HepG2 (cell line): ENCODE measurements at regions not wholly inside any gene's neighbourhood (a gene's known extent, or its start where the extent isn't known, plus 50 kb on each side); places are given as distances from the start of the nearest gene placed in this dataset.

ENCODE experiments used
- ATAC-seq: fragments of 200-7000 bp; cut with Tn5 transposase; 3 replicates; pipeline ENCODE4 v1.9.1; 2020; ENCODE audit warnings: mild to moderate bottlenecking, moderate library complexity
- BruUV-seq: library from RNA; stranded (reverse); fragments of 400-500 nt; replicated peaks from 2 replicates; lab custom pipeline; 2021; lab: Mats Ljungman, UMichigan
- CTCF ChIA-PET: fragments of 300-600 bp; formaldehyde crosslinking; extraction: SDS; loops from one replicate; lab custom pipeline; 2021; ENCODE audit warnings: low total read pairs, inconsistent platforms, low intra/inter-chr PET ratio; lab: Yijun Ruan, JAX
- POLR2A ChIA-PET: fragments of 350-600 bp; sonication (Branson Sonifier 250); formaldehyde crosslinking; loops from one replicate; lab custom pipeline; 2020; ENCODE audit warnings: antibody characterized with exemption, inconsistent platforms; lab: Yijun Ruan, JAX
- DNase-seq: peaks from one replicate; pipeline ENCODE4 v3.0.0-alpha.2; 2015; ENCODE audit warnings: low spot score
- FAIRE-seq: peaks from 3 replicates; lab custom pipeline; 2011; peaks lifted over from hg19 to GRCh38; lab: Jason Lieb, UNC
- H2AFZ ChIP-seq: one replicate; pipeline ENCODE4 v1.6.1; 2011; ENCODE audit warnings: low read length, inconsistent platforms
- H3K27ac ChIP-seq: fragments of 300-600 bp; 3 replicates; pipeline ENCODE4 v1.8.0; 2011; ENCODE audit warnings: mixed run types, mild to moderate bottlenecking, mixed read lengths, low read length, inconsistent platforms; ENCODE audit not compliant: insufficient read depth; ENCODE audit errors: extremely low read length
- H3K27me3 ChIP-seq, 2 experiments: fragments of 200-600 bp in 1 of 2; 2 replicates in 1 of 2; 3 replicates in 1 of 2; pipeline versions ENCODE4 v1.6.0 to v1.8.0; 2011; ENCODE audit warnings: low read length in 2 of 2, mild to moderate bottlenecking in 2 of 2, moderate library complexity in 2 of 2, inconsistent platforms in 1 of 2; ENCODE audit not compliant: insufficient read depth in 2 of 2, control insufficient read depth in 1 of 2
- H3K36me3 ChIP-seq, 2 experiments: fragments of 200-600 bp in 1 of 2; replicated peaks in 1 of 2; 2 replicates in 1 of 2; 3 replicates in 1 of 2; pipeline versions ENCODE4 v1.5.1 to v1.8.0; 2011; ENCODE audit warnings: low read length in 2 of 2, inconsistent platforms in 1 of 2; ENCODE audit not compliant: insufficient read depth in 2 of 2, control insufficient read depth in 1 of 2
- H3K4me1 ChIP-seq: 2 replicates; pipeline ENCODE4 v1.5.1; 2012; ENCODE audit warnings: low read length, inconsistent platforms; ENCODE audit not compliant: insufficient read depth
- H3K4me2 ChIP-seq: 2 replicates; pipeline ENCODE4 v1.6.0; 2011; ENCODE audit warnings: low read depth, low read length, inconsistent platforms
- H3K4me3 ChIP-seq, 3 experiments: fragments of 200-600 bp in 1 of 3; sonication (generic), shearing (Covaris generic) in 1 of 3; replicated peaks in 1 of 3; 2 replicates each; pipeline ENCODE4 v1.5.1; 2011 to 2016; ENCODE audit warnings: low read length in 3 of 3, inconsistent platforms in 2 of 3, low read depth in 2 of 3, mild to moderate bottlenecking in 2 of 3, control low read depth in 1 of 3, mixed read lengths in 1 of 3; ENCODE audit not compliant: insufficient read depth in 1 of 3
- H3K79me2 ChIP-seq: one replicate; pipeline ENCODE4 v1.6.1; 2011; ENCODE audit warnings: low read length, inconsistent platforms; ENCODE audit not compliant: insufficient read depth
- H3K9ac ChIP-seq: 2 replicates; pipeline ENCODE4 v1.6.0; 2011; ENCODE audit warnings: mild to moderate bottlenecking, low read depth, low read length, inconsistent platforms; ENCODE audit not compliant: insufficient read depth
- H3K9me3 ChIP-seq: 2 replicates; pipeline ENCODE4 v1.5.1; 2012; ENCODE audit warnings: mild to moderate bottlenecking, low read length
- H4K20me1 ChIP-seq: 2 replicates; pipeline ENCODE4 v1.6.0; 2011; ENCODE audit warnings: inconsistent platforms, mild to moderate bottlenecking, low read length, moderate library complexity; ENCODE audit not compliant: insufficient read depth
- GABPB1 ChIP-seq: IDR thresholded peaks from 2 replicates; pipeline ENCODE4 v1.6.1; 2016; ENCODE audit warnings: mild to moderate bottlenecking, missing genetic modification reagents, moderate library complexity, missing compliant biosample characterization
- HOXA7 ChIP-seq: sonication (generic); formaldehyde crosslinking; IDR thresholded peaks from 2 replicates; pipeline ENCODE4 v1.8.1; 2022; ENCODE audit warnings: mild to moderate bottlenecking, missing genetic modification reagents, moderate library complexity
- NBN ChIP-seq: fragments of 450-650 bp; conservative IDR thresholded peaks from 2 replicates; pipeline ENCODE4 v1.6.1; 2017
- NR2C2 ChIP-seq: sonication (generic); formaldehyde crosslinking; IDR thresholded peaks from 2 replicates; pipeline ENCODE4 v1.4.0; 2020; ENCODE audit warnings: missing genetic modification reagents, mild to moderate bottlenecking, moderate library complexity, borderline replicate concordance
- SRSF9 ChIP-seq: fragments of 200-400 bp; formaldehyde crosslinking; IDR thresholded peaks from 2 replicates; pipeline ENCODE4 v1.6.1; 2018; ENCODE audit warnings: borderline replicate concordance, mild to moderate bottlenecking, low read depth, low read length; ENCODE audit not compliant: insufficient read depth, poor library complexity, severe bottlenecking
- ZFP36L1 ChIP-seq: sonication (generic); formaldehyde crosslinking; IDR thresholded peaks from 2 replicates; pipeline ENCODE4 v1.8.0; 2022; ENCODE audit warnings: mild to moderate bottlenecking, missing genetic modification reagents, moderate library complexity
- ZNF749 ChIP-seq: sonication (generic); formaldehyde crosslinking; IDR thresholded peaks from 2 replicates; pipeline ENCODE4 v1.8.0; 2022; ENCODE audit warnings: mild to moderate bottlenecking, missing genetic modification reagents, moderate library complexity, borderline replicate concordance
- WGBS: methylation state at CpG from one replicate; pipeline ENCODE4 v1.1.6; 2017; ENCODE audit warnings: low lambda C conversion rate; 5-methylcytosine and 5-hydroxymethylcytosine counted together
- in situ Hi-C: cut with HindIII; loops from 2 replicates; pipeline ENCODE4 v1.10.0; 2017; ENCODE audit warnings: low pct_unique_long_range_greater_than_20kb; ENCODE audit not compliant: extremely low pct_ligation_motif_present
- intact Hi-C: fragments of 100-400 bp; cut with micrococcal nuclease; formaldehyde crosslinking; loops from one replicate; pipeline ENCODE4 v1.10.0; 2022; ENCODE audit not compliant: unreplicated experiment
- TF ChIP-seq, protein P1 (sequence below): sonication (generic); formaldehyde crosslinking; IDR thresholded peaks from 2 replicates; pipeline ENCODE4 v1.4.0; 2020; ENCODE audit warnings: missing genetic modification reagents
- TF ChIP-seq, protein P2 (sequence below): sonication (generic); formaldehyde crosslinking; IDR thresholded peaks from 2 replicates; pipeline ENCODE4 v1.4.0; 2020; ENCODE audit warnings: mild to moderate bottlenecking, missing genetic modification reagents

DNA sequence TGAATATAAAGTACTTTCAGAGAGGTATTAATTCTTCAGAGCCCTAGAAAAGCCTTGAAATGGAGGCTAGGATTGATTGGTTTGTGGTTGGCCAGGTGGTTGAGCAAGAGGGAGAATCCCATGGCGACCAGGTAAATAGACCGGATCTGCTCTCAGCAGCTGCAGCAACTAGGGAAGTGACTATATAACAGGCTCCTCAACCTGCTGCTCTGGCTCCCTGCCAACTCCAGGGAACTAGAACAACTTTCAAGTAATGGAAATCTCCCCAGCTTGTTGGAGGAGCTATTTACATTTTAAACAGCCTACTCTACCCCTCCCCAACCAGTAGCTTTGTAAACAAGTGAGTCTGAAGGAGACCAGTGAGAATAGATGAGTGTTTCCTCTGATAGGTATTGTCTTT, 121.8 kb upstream of the CADM2 start:
- TF ChIP-seq HOXA7 (CRISPR knock-in tag) = no peak
- TF ChIP-seq GABPB1 = no peak
- no peak for TF ChIP-seq ZNF749
- TF ChIP-seq NBN = no peak
- TF ChIP-seq NR2C2 (CRISPR knock-in tag) = no peak
- TF ChIP-seq, protein P1, sequence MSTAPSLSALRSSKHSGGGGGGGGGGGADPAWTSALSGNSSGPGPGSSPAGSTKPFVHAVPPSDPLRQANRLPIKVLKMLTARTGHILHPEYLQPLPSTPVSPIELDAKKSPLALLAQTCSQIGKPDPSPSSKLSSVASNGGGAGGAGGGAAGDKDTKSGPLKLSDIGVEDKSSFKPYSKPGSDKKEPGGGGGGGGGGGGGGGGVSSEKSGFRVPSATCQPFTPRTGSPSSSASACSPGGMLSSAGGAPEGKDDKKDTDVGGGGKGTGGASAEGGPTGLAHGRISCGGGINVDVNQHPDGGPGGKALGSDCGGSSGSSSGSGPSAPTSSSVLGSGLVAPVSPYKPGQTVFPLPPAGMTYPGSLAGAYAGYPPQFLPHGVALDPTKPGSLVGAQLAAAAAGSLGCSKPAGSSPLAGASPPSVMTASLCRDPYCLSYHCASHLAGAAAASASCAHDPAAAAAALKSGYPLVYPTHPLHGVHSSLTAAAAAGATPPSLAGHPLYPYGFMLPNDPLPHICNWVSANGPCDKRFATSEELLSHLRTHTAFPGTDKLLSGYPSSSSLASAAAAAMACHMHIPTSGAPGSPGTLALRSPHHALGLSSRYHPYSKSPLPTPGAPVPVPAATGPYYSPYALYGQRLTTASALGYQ (CRISPR knock-in tag) = no peak
- TF ChIP-seq SRSF9 = no peak
- no peak for TF ChIP-seq ZFP36L1
- TF ChIP-seq, protein P2, sequence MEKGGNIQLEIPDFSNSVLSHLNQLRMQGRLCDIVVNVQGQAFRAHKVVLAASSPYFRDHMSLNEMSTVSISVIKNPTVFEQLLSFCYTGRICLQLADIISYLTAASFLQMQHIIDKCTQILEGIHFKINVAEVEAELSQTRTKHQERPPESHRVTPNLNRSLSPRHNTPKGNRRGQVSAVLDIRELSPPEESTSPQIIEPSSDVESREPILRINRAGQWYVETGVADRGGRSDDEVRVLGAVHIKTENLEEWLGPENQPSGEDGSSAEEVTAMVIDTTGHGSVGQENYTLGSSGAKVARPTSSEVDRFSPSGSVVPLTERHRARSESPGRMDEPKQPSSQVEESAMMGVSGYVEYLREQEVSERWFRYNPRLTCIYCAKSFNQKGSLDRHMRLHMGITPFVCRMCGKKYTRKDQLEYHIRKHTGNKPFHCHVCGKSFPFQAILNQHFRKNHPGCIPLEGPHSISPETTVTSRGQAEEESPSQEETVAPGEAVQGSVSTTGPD (CRISPR knock-in tag) = no peak
- Histone ChIP-seq H3K27me3 (no peaks in the 10 kb centered on the region), H4K20me1 (no peaks in the 10 kb centered on the region), H3K4me3 (no peak overlapping the region), H3K4me2 (no peak overlapping the region), H3K79me2 (no peaks in the 10 kb centered on the region), H3K27ac (no peak overlapping the region), H2AFZ (no peak overlapping the region), H3K36me3 (no peaks in the 10 kb centered on the region), H3K9ac (no peak overlapping the region), H3K4me1 (no peaks in the 10 kb centered on the region), H3K9me3 (no peaks in the 10 kb centered on the region)
- CTCF ChIA-PET = no interaction called here
- in situ Hi-C loops (no loop called here), intact Hi-C loops (no loop called here)
- WGBS = 0% methylated on average over 2 of the region's 2 CpGs
- DNase-seq (no peak), ATAC-seq (peak; percentile 33; the same call in 1 of the 3 replicates), FAIRE-seq (no peak)
- POLR2A ChIA-PET = no interaction called here
- BruUV-seq = no TSS peak
